NCI-H2029 (cell line): ENCODE measurements at regions not wholly inside any gene's neighbourhood (a gene's known extent, or its start where the extent isn't known, plus 50 kb on each side); places are given as distances from the start of the nearest gene placed in this dataset.
"Not testable (repeated sequence)": the region's sequence is repeated elsewhere in the genome, so short reads cannot be mapped to it uniquely, and the experiment has no call there.

ENCODE experiments used
- DNase-seq: peaks from one replicate; lab custom pipeline; 2025; lab: John Stamatoyannopoulos, UW

- no peak for DNase-seq
These were observed 637.5 kb upstream of the SLIT2 start for GRCh38 chr4:19614171-19614570.

- DNase-seq, result no peak
These were observed 655.4 kb upstream of the SLIT2 start for GRCh38 chr4:19596342-19596741.

GRCh38 chr4:19592391-19592790 lies 659.3 kb upstream of the SLIT2 start:
- DNase-seq, result no peak

GRCh38 chr4:19583827-19584569 lies 667.7 kb upstream of the SLIT2 start:
- no peak for DNase-seq

- no peak for DNase-seq
These were observed 671.6 kb upstream of the SLIT2 start for GRCh38 chr4:19580095-19580494.

- no peak for DNase-seq
These were observed 672.1 kb upstream of the SLIT2 start for GRCh38 chr4:19579608-19580007.

- DNase-seq, result no peak
These were observed 674.6 kb upstream of the SLIT2 start for GRCh38 chr4:19577097-19577496.

GRCh38 chr4:19575924-19576323 lies 675.8 kb upstream of the SLIT2 start:
- no peak for DNase-seq

GRCh38 chr4:19566041-19566440 lies 685.7 kb upstream of the SLIT2 start:
- DNase-seq, result no peak

GRCh38 chr4:19562456-19562855 lies 689.2 kb upstream of the SLIT2 start:
- no peak for DNase-seq

- DNase-seq, result no peak
These were observed 694.5 kb upstream of the SLIT2 start for GRCh38 chr4:19557161-19557560.

- DNase-seq, result not testable (repeated sequence)
These were observed 695.4 kb upstream of the SLIT2 start for GRCh38 chr4:19556276-19556675.

- DNase-seq, result no peak
These were observed 704.2 kb upstream of the SLIT2 start for GRCh38 chr4:19547463-19547862.

GRCh38 chr4:19544446-19545125 lies 707.1 kb upstream of the SLIT2 start:
- DNase-seq, result no peak

- DNase-seq, result no peak
These were observed 710.7 kb upstream of the SLIT2 start for GRCh38 chr4:19540859-19541540.

- no peak for DNase-seq
These were observed 712.5 kb upstream of the SLIT2 start for GRCh38 chr4:19539201-19539600.

- DNase-seq, result no peak
These were observed 717.5 kb upstream of the SLIT2 start for GRCh38 chr4:19534159-19534558.

GRCh38 chr4:19531906-19532848 lies 719.5 kb upstream of the SLIT2 start:
- no peak for DNase-seq

- no peak for DNase-seq
These were observed 727.7 kb upstream of the SLIT2 start for GRCh38 chr4:19523964-19524363.

- no peak for DNase-seq
These were observed 728.7 kb upstream of the SLIT2 start for GRCh38 chr4:19522966-19523365.

GRCh38 chr4:19520939-19521520 lies 730.7 kb upstream of the SLIT2 start:
- no peak for DNase-seq
